GM12878 (cell line): ENCODE measurements at regions not wholly inside any gene's neighbourhood (a gene's known extent, or its start where the extent isn't known, plus 50 kb on each side); places are given as distances from the start of the nearest gene placed in this dataset.

Experiments
- ATAC-seq: fragments of 200-7000 bp; cut with Tn5 transposase; 3 replicates; pipeline ENCODE4 v1.9.1; 2020; ENCODE audit warnings: mild to moderate bottlenecking, moderate library complexity
- BruUV-seq: library from RNA; stranded (reverse); fragments of 400-500 nt; replicated peaks from 2 replicates; lab custom pipeline; 2021; lab: Mats Ljungman, UMichigan
- CTCF ChIA-PET: fragments of 300-600 bp; sonication (Branson Sonifier 250); formaldehyde crosslinking; extraction: SDS; loops from one replicate; lab custom pipeline; 2021; ENCODE audit warnings: inconsistent platforms; lab: Yijun Ruan, JAX
- POLR2A ChIA-PET: fragments of 350-600 bp; formaldehyde crosslinking; extraction: SDS; loops from one replicate; lab custom pipeline; 2021; ENCODE audit warnings: inconsistent platforms; lab: Charles Lee
- RAD21 ChIA-PET: fragments of 300-600 bp; sonication (Branson Sonifier 250); formaldehyde crosslinking; loops from one replicate; lab custom pipeline; 2023; ENCODE audit warnings: antibody characterized with exemption; ENCODE audit not compliant: unreplicated experiment; lab: Charles Lee
- SMC1A ChIA-PET: fragments of 300-600 bp; sonication (Branson Sonifier 250); formaldehyde crosslinking; loops from one replicate; lab custom pipeline; 2023; ENCODE audit not compliant: unreplicated experiment, uncharacterized antibody; lab: Charles Lee
- DNase-seq: peaks from one replicate; pipeline ENCODE4 v3.0.0-alpha.2; 2011; ENCODE audit warnings: low read depth, low spot score
- FAIRE-seq: peaks from 3 replicates; lab custom pipeline; 2011; peaks lifted over from hg19 to GRCh38; lab: Jason Lieb, UNC
- H2AFZ ChIP-seq: 2 replicates; pipeline ENCODE4 v1.6.0; 2011; ENCODE audit warnings: low read depth, low read length, control low read depth; ENCODE audit not compliant: control insufficient read depth
- H3K27ac ChIP-seq: 2 replicates; pipeline ENCODE4 v1.5.1; 2011; ENCODE audit warnings: control low read depth; ENCODE audit not compliant: control insufficient read depth, insufficient read depth
- H3K27me3 ChIP-seq, 2 experiments: replicated peaks in 1 of 2; 2 replicates each; pipeline versions ENCODE4 v1.6.0 to v1.6.1; 2011; ENCODE audit warnings: low read length in 1 of 2; ENCODE audit not compliant: control insufficient read depth in 2 of 2, insufficient read depth in 2 of 2
- H3K36me3 ChIP-seq, 2 experiments: 2 replicates each; pipeline ENCODE4 v1.5.1; 2011; ENCODE audit warnings: low read length in 1 of 2; ENCODE audit not compliant: control insufficient read depth in 2 of 2, insufficient read depth in 2 of 2
- H3K4me1 ChIP-seq: 2 replicates; pipeline ENCODE4 v1.6.1; 2011; ENCODE audit warnings: mild to moderate bottlenecking, low read length, moderate library complexity, mixed read lengths; ENCODE audit not compliant: control insufficient read depth, insufficient read depth
- H3K4me2 ChIP-seq: 2 replicates; pipeline ENCODE4 v1.6.0; 2011; ENCODE audit warnings: control low read depth; ENCODE audit not compliant: control insufficient read depth, insufficient read depth
- H3K4me3 ChIP-seq: fragments of 200-600 bp; sonication (generic); 2 replicates; pipeline ENCODE4 v1.5.1; 2016
- H3K79me2 ChIP-seq: 2 replicates; pipeline ENCODE4 v1.6.0; 2011; ENCODE audit warnings: low read length; ENCODE audit not compliant: control insufficient read depth, insufficient read depth
- H3K9ac ChIP-seq: 2 replicates; pipeline ENCODE4 v1.8.0; 2011; ENCODE audit warnings: low read length, control low read depth, mixed read lengths; ENCODE audit not compliant: control insufficient read depth, insufficient read depth
- H3K9me3 ChIP-seq: replicated peaks from 3 replicates; pipeline ENCODE4 v1.5.1; 2011; ENCODE audit warnings: mild to moderate bottlenecking, low read length; ENCODE audit not compliant: control insufficient read depth, insufficient read depth
- H4K20me1 ChIP-seq: 2 replicates; pipeline ENCODE4 v1.6.0; 2011; ENCODE audit not compliant: control insufficient read depth, insufficient read depth
- EZH2 ChIP-seq: IDR thresholded peaks from 2 replicates; pipeline ENCODE4 v1.6.1; 2012; ENCODE audit warnings: low read depth, mild to moderate bottlenecking, control low read depth, inconsistent platforms, low read length, borderline replicate concordance; ENCODE audit not compliant: control insufficient read depth
- GATAD2B ChIP-seq: fragments of 450-650 bp; conservative IDR thresholded peaks from 2 replicates; pipeline ENCODE4 v1.6.1; 2017; ENCODE audit warnings: low read depth, mild to moderate bottlenecking, moderate library complexity
- HDAC6 ChIP-seq: fragments of 200-600 bp; sonication (generic); IDR thresholded peaks from one replicate; pipeline ENCODE4 v1.8.0; 2017; ENCODE audit warnings: antibody characterized with exemption; ENCODE audit not compliant: unreplicated experiment
- KDM1A ChIP-seq: fragments of 200-600 bp; sonication (generic); IDR thresholded peaks from 2 replicates; pipeline ENCODE4 v1.6.1; 2016; ENCODE audit warnings: borderline replicate concordance
- MTA2 ChIP-seq: fragments of 450-650 bp; IDR thresholded peaks from 2 replicates; pipeline ENCODE4 v1.6.1; 2016; ENCODE audit warnings: low read depth, mild to moderate bottlenecking, moderate library complexity
- MYC ChIP-seq: IDR thresholded peaks from 2 replicates; pipeline ENCODE4 v1.6.1; 2011; ENCODE audit warnings: mild to moderate bottlenecking, low read length, moderate library complexity, inconsistent platforms; ENCODE audit not compliant: insufficient read depth, insufficient replicate concordance, insufficient read length, severe bottlenecking
- NR2F1 ChIP-seq: fragments of 450-650 bp; conservative IDR thresholded peaks from 2 replicates; pipeline ENCODE4 v1.6.1; 2017; ENCODE audit warnings: mild to moderate bottlenecking
- POLR2AphosphoS2 ChIP-seq: IDR thresholded peaks from 2 replicates; pipeline ENCODE4 v1.6.1; 2011; ENCODE audit warnings: low read depth, mild to moderate bottlenecking, low read length, improper control_type of control experiment, moderate library complexity
- SMC3 ChIP-seq: IDR thresholded peaks from 2 replicates; pipeline ENCODE4 v1.6.1; 2011; ENCODE audit warnings: low read length, improper control_type of control experiment, borderline replicate concordance
- SREBF2 ChIP-seq: IDR thresholded peaks from 2 replicates; pipeline ENCODE4 v1.6.1; 2012; ENCODE audit warnings: mild to moderate bottlenecking, low read length
- STAT1 ChIP-seq: fragments of 450-650 bp; conservative IDR thresholded peaks from 2 replicates; pipeline ENCODE4 v1.6.1; 2014; ENCODE audit warnings: antibody characterized with exemption, mild to moderate bottlenecking
- SUPT20H ChIP-seq: IDR thresholded peaks from 2 replicates; pipeline ENCODE4 v1.6.1; 2011; ENCODE audit warnings: low read depth, mild to moderate bottlenecking, low read length, moderate library complexity, borderline replicate concordance; ENCODE audit not compliant: control insufficient read depth
- TARDBP ChIP-seq: IDR thresholded peaks from 2 replicates; pipeline ENCODE4 v1.6.1; 2016; ENCODE audit warnings: borderline replicate concordance
- WGBS: methylation state at CpG from one replicate; pipeline ENCODE4 v1.1.6; 2016; ENCODE audit warnings: low lambda C conversion rate; ENCODE audit not compliant: insufficient replicate concordance, insufficient coverage; ENCODE audit errors: missing lambda C conversion rate; 5-methylcytosine and 5-hydroxymethylcytosine counted together
- in situ Hi-C: fragments of 300-500 bp; cut with MboI; formaldehyde crosslinking; loops from 9 replicates; pipeline ENCODE4 v1.14.3; 2018; ENCODE audit warnings: mixed read lengths
- intact Hi-C: fragments of 100-400 bp; cut with micrococcal nuclease; formaldehyde crosslinking; loops from one replicate; pipeline ENCODE4 v1.14.2; 2022; ENCODE audit not compliant: unreplicated experiment
- TF ChIP-seq, protein P1 (sequence below): fragments of 450-650 bp; conservative IDR thresholded peaks from 2 replicates; pipeline ENCODE4 v1.6.1; 2017; ENCODE audit warnings: mild to moderate bottlenecking, moderate library complexity
- TF ChIP-seq, protein P2 (sequence below), 3 experiments: IDR thresholded peaks in 2 of 3; conservative IDR thresholded peaks in 1 of 3; 2 replicates each; pipeline ENCODE4 v1.5.1; 2011; ENCODE audit warnings: low read depth in 3 of 3, low read length in 3 of 3, mild to moderate bottlenecking in 3 of 3, control low read depth in 2 of 3, moderate library complexity in 2 of 3, inconsistent platforms in 1 of 3, mixed read lengths in 1 of 3; ENCODE audit not compliant: control insufficient read depth in 2 of 3, insufficient read depth in 1 of 3; ENCODE audit errors: extremely low read depth in 1 of 3
- TF ChIP-seq, protein P3 (sequence below): IDR thresholded peaks from 2 replicates; pipeline ENCODE4 v1.6.1; 2011; ENCODE audit warnings: borderline replicate concordance, low read depth, mild to moderate bottlenecking, moderate library complexity, mixed read lengths, low read length; ENCODE audit not compliant: insufficient read depth; ENCODE audit errors: extremely low read length
- TF ChIP-seq, protein P4 (sequence below): IDR thresholded peaks from 2 replicates; pipeline ENCODE4 v1.6.1; 2012; ENCODE audit warnings: low read depth, low read length, improper control_type of control experiment
- TF ChIP-seq, protein P5 (sequence below): IDR thresholded peaks from 2 replicates; pipeline ENCODE4 v1.6.1; 2012; ENCODE audit warnings: low read depth, low read length, improper control_type of control experiment

DNA sequence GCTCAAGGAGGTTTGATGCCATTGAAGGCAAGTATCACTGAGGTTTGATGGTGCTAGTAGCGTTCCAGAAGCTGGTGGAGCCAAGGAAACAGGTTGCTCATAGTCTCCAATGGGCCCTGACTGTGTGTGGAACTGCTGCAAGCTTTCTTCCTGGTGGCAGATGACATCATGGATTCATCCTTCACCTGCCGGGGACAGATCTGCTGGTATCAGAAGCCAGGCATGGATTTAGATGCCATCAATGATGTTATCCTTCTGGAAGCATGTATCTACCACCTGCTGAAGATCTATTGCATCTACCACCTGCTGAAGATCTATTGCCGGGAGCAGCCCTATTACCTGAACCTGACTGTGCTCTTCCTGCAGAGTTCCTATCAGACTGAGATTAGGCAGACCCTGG is 734.4 kb downstream of the PLA2G4A start:
- POLR2A ChIA-PET = no interaction called here
- ATAC-seq (no peak), FAIRE-seq (no peak), DNase-seq (no peak)
- Histone ChIP-seq H3K27me3 (no peaks in the 10 kb centered on the region), H3K36me3 (no peaks in the 10 kb centered on the region), H3K27ac (no peak overlapping the region), H4K20me1 (no peaks in the 10 kb centered on the region), H3K4me3 (no peak overlapping the region), H3K4me1 (no peaks in the 10 kb centered on the region), H3K79me2 (no peaks in the 10 kb centered on the region), H2AFZ (no peak overlapping the region), H3K9ac (no peak overlapping the region), H3K4me2 (no peak overlapping the region), H3K9me3 (no peaks in the 10 kb centered on the region)
- WGBS = 9% methylated on average over 3 of the region's 3 CpGs
- CTCF ChIA-PET = no interaction called here
- no TSS peak for BruUV-seq
- SMC1A ChIA-PET = no interaction called here
- TF ChIP-seq, protein P1, sequence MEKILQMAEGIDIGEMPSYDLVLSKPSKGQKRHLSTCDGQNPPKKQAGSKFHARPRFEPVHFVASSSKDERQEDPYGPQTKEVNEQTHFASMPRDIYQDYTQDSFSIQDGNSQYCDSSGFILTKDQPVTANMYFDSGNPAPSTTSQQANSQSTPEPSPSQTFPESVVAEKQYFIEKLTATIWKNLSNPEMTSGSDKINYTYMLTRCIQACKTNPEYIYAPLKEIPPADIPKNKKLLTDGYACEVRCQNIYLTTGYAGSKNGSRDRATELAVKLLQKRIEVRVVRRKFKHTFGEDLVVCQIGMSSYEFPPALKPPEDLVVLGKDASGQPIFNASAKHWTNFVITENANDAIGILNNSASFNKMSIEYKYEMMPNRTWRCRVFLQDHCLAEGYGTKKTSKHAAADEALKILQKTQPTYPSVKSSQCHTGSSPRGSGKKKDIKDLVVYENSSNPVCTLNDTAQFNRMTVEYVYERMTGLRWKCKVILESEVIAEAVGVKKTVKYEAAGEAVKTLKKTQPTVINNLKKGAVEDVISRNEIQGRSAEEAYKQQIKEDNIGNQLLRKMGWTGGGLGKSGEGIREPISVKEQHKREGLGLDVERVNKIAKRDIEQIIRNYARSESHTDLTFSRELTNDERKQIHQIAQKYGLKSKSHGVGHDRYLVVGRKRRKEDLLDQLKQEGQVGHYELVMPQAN = no peak
- TF ChIP-seq EZH2 (no peak), NR2F1 (no peak), GATAD2B (no peak), MTA2 (no peak), HDAC6 (no peak), SUPT20H (no peak), SREBF2 (no peak), TARDBP (no peak), SMC3 (no peak), STAT1 (no peak), POLR2AphosphoS2 (no peak), MYC (no peak), KDM1A (no peak)
- TF ChIP-seq, protein P2, sequence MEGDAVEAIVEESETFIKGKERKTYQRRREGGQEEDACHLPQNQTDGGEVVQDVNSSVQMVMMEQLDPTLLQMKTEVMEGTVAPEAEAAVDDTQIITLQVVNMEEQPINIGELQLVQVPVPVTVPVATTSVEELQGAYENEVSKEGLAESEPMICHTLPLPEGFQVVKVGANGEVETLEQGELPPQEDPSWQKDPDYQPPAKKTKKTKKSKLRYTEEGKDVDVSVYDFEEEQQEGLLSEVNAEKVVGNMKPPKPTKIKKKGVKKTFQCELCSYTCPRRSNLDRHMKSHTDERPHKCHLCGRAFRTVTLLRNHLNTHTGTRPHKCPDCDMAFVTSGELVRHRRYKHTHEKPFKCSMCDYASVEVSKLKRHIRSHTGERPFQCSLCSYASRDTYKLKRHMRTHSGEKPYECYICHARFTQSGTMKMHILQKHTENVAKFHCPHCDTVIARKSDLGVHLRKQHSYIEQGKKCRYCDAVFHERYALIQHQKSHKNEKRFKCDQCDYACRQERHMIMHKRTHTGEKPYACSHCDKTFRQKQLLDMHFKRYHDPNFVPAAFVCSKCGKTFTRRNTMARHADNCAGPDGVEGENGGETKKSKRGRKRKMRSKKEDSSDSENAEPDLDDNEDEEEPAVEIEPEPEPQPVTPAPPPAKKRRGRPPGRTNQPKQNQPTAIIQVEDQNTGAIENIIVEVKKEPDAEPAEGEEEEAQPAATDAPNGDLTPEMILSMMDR (IDR thresholded peaks at IDR 0.05 in 2 of 3, conservative IDR thresholded peaks at IDR 0.05 in 1 of 3; ENCODE audit: control insufficient read depth in 2 of 3, extremely low read depth in 1 of 3, insufficient read depth in 1 of 3, low read depth in 3 of 3, low read length in 3 of 3) = no peak
- TF ChIP-seq, protein P3, sequence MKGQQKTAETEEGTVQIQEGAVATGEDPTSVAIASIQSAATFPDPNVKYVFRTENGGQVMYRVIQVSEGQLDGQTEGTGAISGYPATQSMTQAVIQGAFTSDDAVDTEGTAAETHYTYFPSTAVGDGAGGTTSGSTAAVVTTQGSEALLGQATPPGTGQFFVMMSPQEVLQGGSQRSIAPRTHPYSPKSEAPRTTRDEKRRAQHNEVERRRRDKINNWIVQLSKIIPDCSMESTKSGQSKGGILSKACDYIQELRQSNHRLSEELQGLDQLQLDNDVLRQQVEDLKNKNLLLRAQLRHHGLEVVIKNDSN = no peak
- TF ChIP-seq, protein P4, sequence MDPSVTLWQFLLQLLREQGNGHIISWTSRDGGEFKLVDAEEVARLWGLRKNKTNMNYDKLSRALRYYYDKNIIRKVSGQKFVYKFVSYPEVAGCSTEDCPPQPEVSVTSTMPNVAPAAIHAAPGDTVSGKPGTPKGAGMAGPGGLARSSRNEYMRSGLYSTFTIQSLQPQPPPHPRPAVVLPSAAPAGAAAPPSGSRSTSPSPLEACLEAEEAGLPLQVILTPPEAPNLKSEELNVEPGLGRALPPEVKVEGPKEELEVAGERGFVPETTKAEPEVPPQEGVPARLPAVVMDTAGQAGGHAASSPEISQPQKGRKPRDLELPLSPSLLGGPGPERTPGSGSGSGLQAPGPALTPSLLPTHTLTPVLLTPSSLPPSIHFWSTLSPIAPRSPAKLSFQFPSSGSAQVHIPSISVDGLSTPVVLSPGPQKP = no peak
- TF ChIP-seq, protein P5, sequence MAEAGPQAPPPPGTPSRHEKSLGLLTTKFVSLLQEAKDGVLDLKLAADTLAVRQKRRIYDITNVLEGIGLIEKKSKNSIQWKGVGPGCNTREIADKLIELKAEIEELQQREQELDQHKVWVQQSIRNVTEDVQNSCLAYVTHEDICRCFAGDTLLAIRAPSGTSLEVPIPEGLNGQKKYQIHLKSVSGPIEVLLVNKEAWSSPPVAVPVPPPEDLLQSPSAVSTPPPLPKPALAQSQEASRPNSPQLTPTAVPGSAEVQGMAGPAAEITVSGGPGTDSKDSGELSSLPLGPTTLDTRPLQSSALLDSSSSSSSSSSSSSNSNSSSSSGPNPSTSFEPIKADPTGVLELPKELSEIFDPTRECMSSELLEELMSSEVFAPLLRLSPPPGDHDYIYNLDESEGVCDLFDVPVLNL = no peak
- intact Hi-C loops (no loop called here), in situ Hi-C loops (no loop called here)
- RAD21 ChIA-PET = no interaction called here
